ENCODE measurements at regions not wholly inside any gene's neighbourhood (a gene's known extent, or its start where the extent isn't known, plus 50 kb on each side); places are given as distances from the start of the nearest gene placed in this dataset.

DNA sequence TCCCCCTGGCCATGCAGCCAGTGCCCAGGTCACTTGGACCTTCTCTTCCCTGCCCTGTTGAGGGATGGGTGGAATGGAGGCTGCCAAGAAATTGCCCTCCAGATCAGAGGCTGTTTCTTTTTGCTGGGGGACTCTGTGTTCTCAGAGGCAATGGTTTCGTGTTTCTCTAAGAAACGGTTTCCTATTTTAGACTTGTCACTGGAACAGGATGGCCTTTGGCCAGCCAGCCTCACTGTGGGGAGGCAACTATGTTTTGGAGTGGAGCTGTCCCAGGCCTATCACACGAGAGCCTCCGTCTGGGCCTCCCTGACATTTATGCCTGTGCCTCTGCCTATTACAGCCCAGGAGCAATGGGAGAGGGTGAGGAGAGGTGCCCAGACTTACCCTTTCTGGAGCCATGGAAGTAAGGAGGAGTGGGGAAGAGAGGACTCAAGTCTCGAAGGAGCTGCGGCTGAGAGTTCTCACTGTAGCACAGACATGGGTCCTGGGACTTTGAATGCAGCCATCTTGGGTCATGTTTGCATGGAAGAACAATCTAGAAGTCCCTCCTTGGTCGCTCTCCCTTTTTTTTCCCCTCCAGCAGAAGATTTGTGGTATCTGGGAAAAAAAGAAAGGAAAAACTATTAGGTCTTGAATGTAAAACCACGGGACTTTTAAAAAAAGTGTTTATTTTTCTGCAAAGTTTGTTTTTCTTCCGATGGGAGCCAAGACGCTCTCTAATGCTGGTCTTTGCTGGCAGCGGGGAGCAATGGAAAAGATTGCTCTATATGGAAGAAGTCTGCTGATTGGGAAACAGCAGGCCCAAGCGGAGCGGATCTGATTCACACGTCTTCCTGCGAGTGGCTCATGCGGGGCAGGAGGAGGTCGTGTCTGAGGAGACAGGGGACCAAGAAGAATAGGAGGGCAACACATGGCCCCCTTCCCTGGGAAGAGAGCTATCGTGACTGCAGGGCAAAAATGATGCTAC is 219.2 kb downstream of the FOXD2 start:
- no peaks in the 10 kb centered on the region for H3K36me3 Mint-ChIP-seq (ENCODE audit: low read depth, unreplicated experiment)
- no peak overlapping the region for H3K27ac Mint-ChIP-seq (ENCODE audit: unreplicated experiment)
- H3K9me3 Mint-ChIP-seq (ENCODE audit: unreplicated experiment) = no peaks in the 10 kb centered on the region
- peaks cover 6% of the 10 kb centered on the region for H3K4me1 Mint-ChIP-seq (ENCODE audit: unreplicated experiment)
- H3K4me3 Mint-ChIP-seq (ENCODE audit: unreplicated experiment) = no peak overlapping the region
- TF ChIP-seq, protein P1, sequence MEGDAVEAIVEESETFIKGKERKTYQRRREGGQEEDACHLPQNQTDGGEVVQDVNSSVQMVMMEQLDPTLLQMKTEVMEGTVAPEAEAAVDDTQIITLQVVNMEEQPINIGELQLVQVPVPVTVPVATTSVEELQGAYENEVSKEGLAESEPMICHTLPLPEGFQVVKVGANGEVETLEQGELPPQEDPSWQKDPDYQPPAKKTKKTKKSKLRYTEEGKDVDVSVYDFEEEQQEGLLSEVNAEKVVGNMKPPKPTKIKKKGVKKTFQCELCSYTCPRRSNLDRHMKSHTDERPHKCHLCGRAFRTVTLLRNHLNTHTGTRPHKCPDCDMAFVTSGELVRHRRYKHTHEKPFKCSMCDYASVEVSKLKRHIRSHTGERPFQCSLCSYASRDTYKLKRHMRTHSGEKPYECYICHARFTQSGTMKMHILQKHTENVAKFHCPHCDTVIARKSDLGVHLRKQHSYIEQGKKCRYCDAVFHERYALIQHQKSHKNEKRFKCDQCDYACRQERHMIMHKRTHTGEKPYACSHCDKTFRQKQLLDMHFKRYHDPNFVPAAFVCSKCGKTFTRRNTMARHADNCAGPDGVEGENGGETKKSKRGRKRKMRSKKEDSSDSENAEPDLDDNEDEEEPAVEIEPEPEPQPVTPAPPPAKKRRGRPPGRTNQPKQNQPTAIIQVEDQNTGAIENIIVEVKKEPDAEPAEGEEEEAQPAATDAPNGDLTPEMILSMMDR (IDR thresholded peaks at IDR 0.05; ENCODE audit: unreplicated experiment) = no peak
- DNase-seq (ENCODE audit: low spot score) = no peak
- H3K27me3 Mint-ChIP-seq (ENCODE audit: unreplicated experiment) = peaks cover 6% of the 10 kb centered on the region

DNA sequence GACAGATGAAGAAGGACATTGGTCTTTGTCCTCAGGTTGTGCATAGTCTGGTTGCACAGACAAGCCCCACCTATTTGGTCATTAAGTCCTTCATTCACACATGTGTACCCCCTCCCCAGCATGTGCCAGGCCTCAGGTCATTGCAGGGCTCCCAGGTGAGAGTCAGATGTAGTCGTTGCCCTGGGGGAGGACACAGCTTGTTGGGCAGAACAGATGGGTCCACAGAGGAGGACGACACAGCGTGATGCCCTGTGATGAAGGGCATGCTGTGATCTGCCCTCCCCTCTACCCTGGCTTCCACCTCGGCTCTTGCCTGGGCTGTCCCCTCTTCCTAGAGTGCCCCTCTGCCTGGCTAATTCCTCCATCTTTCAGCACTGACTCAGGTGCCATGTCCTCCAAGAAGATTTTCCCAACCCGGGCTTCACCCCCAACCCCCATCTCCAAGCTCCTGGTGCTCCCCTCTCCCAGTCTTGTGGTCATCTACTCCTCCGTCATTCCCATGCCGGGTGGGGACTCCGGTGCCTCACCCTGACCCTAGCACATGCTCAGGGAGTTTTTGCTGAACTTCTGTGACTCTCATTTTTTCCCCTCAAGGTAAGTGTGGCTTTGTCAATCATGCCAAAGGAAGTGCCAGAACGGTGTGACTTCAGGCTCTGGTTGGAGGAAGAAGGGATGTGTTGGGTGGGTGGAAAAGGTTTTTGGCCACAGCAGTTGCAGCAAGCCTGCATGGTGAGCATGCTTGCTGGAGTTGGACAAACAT is 220.5 kb downstream of the FOXD2 start:
- Mint-ChIP-seq H3K4me1 (ENCODE audit: unreplicated experiment) (no peaks in the 10 kb centered on the region), H3K27me3 (ENCODE audit: unreplicated experiment) (peaks cover 1% of the 10 kb centered on the region), H3K36me3 (ENCODE audit: low read depth, unreplicated experiment) (no peaks in the 10 kb centered on the region), H3K4me3 (ENCODE audit: unreplicated experiment) (no peak overlapping the region), H3K9me3 (ENCODE audit: unreplicated experiment) (no peaks in the 10 kb centered on the region), H3K27ac (ENCODE audit: unreplicated experiment) (no peak overlapping the region)
- TF ChIP-seq, protein P1 (IDR thresholded peaks at IDR 0.05; ENCODE audit: unreplicated experiment) = no peak
- no peak for DNase-seq (ENCODE audit: low spot score)

DNA sequence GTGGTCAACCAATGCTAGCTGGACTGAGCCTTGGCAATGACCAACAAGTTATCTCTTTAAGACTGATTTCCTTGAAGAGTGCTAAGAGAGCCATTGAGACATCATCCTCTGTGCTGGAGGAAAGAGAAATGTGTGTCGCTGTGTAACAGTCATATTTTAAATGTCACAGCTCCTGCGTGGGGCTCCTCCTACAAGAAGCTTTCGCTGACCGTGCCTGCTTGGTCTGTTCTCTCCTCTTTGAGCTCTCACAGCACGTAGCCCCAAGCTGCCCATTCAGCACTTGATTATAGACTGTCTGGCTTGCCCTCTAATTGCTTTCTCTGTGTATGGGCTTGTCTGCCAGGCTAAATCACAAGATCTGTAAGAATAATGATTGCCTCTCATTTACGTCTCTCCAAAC is 221.3 kb downstream of the FOXD2 start:
- H3K4me3 Mint-ChIP-seq (ENCODE audit: unreplicated experiment) = no peak overlapping the region

DNA sequence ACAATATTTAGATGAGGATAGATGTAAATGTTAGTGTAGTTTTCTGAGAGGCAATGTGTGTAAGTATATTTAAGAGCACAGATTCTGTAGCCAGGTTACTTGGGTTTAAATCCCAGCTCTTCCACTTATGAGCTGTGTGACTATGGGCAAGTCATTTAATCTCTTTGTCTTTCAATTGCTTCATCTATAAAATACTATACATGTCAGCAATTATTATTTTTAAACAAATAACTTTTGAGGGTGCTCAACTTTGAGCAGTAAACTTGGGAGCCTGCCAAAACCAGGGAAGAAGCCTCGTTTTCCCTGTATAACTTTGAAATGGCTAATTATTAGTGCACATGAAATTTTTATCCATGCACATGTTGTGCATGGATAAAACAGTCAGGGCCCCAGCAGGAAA is 222.8 kb downstream of the FOXD2 start:
- Mint-ChIP-seq H3K4me3 (ENCODE audit: unreplicated experiment) (no peak overlapping the region), H3K9me3 (ENCODE audit: unreplicated experiment) (no peaks in the 10 kb centered on the region), H3K36me3 (ENCODE audit: low read depth, unreplicated experiment) (no peaks in the 10 kb centered on the region), H3K27me3 (ENCODE audit: unreplicated experiment) (peaks cover 1% of the 10 kb centered on the region), H3K4me1 (ENCODE audit: unreplicated experiment) (no peaks in the 10 kb centered on the region), H3K27ac (ENCODE audit: unreplicated experiment) (no peak overlapping the region)
- TF ChIP-seq, protein P1 (IDR thresholded peaks at IDR 0.05; ENCODE audit: unreplicated experiment) = no peak
- no peak for DNase-seq (ENCODE audit: low spot score)

More for the DNA sequence above, 221.3 kb downstream of the FOXD2 start:
- no peaks in the 10 kb centered on the region for H3K36me3 Mint-ChIP-seq (ENCODE audit: low read depth, unreplicated experiment)
- no peaks in the 10 kb centered on the region for H3K4me1 Mint-ChIP-seq (ENCODE audit: unreplicated experiment)
- TF ChIP-seq, protein P1 (IDR thresholded peaks at IDR 0.05; ENCODE audit: unreplicated experiment) = no peak
- no peak overlapping the region for H3K27ac Mint-ChIP-seq (ENCODE audit: unreplicated experiment)
- peaks cover 1% of the 10 kb centered on the region for H3K27me3 Mint-ChIP-seq (ENCODE audit: unreplicated experiment)
- no peaks in the 10 kb centered on the region for H3K9me3 Mint-ChIP-seq (ENCODE audit: unreplicated experiment)
- DNase-seq (ENCODE audit: low spot score) = no peak
